ENCODE measurements at regions not wholly inside any gene's neighbourhood (a gene's known extent, or its start where the extent isn't known, plus 50 kb on each side); places are given as distances from the start of the nearest gene placed in this dataset.

DNA sequence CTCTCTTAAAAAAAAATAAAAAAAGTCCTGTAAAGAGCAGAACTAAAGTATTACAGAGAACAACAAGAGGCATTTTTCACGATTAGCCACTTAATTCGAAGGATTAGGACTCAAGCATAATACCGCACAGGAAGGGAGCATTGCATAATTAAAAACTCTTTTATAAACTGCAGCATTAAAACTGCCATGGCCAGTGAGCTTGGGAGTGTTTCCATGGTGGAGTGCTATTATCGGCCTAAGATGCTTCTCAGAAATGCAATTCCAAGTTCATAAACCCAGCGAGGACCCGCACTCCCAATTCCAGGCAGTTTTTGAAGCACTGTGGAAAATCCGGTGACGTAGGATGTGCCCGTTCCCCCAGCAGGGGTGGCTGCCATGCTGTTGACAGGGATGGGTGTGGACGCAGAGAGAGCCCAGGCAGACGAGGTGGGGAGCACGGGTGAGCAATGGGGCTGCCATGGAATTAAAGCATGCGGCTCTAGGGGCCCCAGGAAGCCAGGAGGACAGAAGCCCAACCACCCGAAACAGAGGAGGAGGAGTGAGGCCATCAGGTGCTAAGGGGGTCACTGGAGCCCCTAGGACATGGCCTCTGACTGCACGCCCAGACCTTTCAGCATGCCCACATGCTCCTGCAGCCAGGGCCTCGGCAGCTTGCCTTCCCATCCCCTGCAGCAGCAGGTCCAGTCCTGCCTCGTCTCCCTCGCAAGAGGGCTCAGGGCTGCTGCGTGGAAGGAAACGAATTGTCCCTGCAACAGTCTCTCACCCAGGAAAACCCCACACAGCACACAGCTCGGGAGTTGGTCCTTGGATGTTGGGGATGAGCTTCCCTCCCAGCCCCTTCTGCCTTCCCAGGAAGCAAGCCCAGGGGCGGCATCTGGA is 233.4 kb downstream of the NDUFA10 start:
- Histone ChIP-seq H4K20me1 (ENCODE audit: control insufficient read depth, insufficient read depth) (no peaks in the 10 kb centered on the region), H3K4me3 (no peak overlapping the region), H3K27ac (ENCODE audit: control insufficient read depth, insufficient read depth) (no peak overlapping the region), H3K9me3 (replicated peaks; ENCODE audit: control insufficient read depth, insufficient read depth, low read length) (no peaks in the 10 kb centered on the region), H3K4me1 (ENCODE audit: control insufficient read depth, insufficient read depth, low read length) (no peaks in the 10 kb centered on the region), H3K27me3 (replicated peaks in 1 of 2; ENCODE audit: control insufficient read depth in 2 of 2, insufficient read depth in 2 of 2, low read length in 1 of 2) (0 out of 4 replicates have a peak, but pooled peaks cover 0 to 1% of the 10 kb centered on the region in 2 experiments), H2AFZ (ENCODE audit: control insufficient read depth, low read depth, low read length) (no peak overlapping the region), H3K4me2 (ENCODE audit: control insufficient read depth, insufficient read depth) (no peak overlapping the region), H3K36me3 (ENCODE audit: control insufficient read depth in 2 of 2, insufficient read depth in 2 of 2, low read length in 1 of 2) (no peaks in the 10 kb centered on the region), H3K79me2 (ENCODE audit: control insufficient read depth, insufficient read depth, low read length) (no peaks in the 10 kb centered on the region), H3K9ac (ENCODE audit: control insufficient read depth, insufficient read depth, low read length) (no peak overlapping the region)
- DNase-seq (ENCODE audit: low read depth, low spot score): no peak
- ATAC-seq: no peak
- intact Hi-C loops (cut with micrococcal nuclease; ENCODE audit: unreplicated experiment): no loop called here
- SMC1A ChIA-PET (ENCODE audit: uncharacterized antibody, unreplicated experiment): no interaction called here
- RAD21 ChIA-PET (ENCODE audit: unreplicated experiment): no interaction called here
- in situ Hi-C loops (cut with MboI): no loop called here
- TF ChIP-seq MXI1 (IDR thresholded peaks at IDR 0.05; ENCODE audit: low read depth, low read length) (no peak), POLR2AphosphoS2 (IDR thresholded peaks at IDR 0.05; ENCODE audit: low read depth, low read length) (no peak), STAT1 (conservative IDR thresholded peaks at IDR 0.05) (no peak), LARP7 (IDR thresholded peaks at IDR 0.05) (no peak)
- TF ChIP-seq, protein P1, sequence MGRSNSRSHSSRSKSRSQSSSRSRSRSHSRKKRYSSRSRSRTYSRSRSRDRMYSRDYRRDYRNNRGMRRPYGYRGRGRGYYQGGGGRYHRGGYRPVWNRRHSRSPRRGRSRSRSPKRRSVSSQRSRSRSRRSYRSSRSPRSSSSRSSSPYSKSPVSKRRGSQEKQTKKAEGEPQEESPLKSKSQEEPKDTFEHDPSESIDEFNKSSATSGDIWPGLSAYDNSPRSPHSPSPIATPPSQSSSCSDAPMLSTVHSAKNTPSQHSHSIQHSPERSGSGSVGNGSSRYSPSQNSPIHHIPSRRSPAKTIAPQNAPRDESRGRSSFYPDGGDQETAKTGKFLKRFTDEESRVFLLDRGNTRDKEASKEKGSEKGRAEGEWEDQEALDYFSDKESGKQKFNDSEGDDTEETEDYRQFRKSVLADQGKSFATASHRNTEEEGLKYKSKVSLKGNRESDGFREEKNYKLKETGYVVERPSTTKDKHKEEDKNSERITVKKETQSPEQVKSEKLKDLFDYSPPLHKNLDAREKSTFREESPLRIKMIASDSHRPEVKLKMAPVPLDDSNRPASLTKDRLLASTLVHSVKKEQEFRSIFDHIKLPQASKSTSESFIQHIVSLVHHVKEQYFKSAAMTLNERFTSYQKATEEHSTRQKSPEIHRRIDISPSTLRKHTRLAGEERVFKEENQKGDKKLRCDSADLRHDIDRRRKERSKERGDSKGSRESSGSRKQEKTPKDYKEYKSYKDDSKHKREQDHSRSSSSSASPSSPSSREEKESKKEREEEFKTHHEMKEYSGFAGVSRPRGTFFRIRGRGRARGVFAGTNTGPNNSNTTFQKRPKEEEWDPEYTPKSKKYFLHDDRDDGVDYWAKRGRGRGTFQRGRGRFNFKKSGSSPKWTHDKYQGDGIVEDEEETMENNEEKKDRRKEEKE (IDR thresholded peaks at IDR 0.05): no peak
- no peak for FAIRE-seq
- WGBS (ENCODE audit: insufficient coverage, insufficient replicate concordance, low lambda C conversion rate, missing lambda C conversion rate): 41% methylated on average over 20 of the region's 22 CpGs
- POLR2A ChIA-PET: no interaction called here
- CTCF ChIA-PET: no interaction called here
- BruUV-seq (replicated peaks): no TSS peak

All from GM12878 (cell line).